HG03432 (cell line): ENCODE measurements at regions not wholly inside any gene's neighbourhood (a gene's known extent, or its start where the extent isn't known, plus 50 kb on each side); places are given as distances from the start of the nearest gene placed in this dataset.
"Not testable (repeated sequence)": the region's sequence is repeated elsewhere in the genome, so short reads cannot be mapped to it uniquely, and the experiment has no call there.

Experiments used
- ATAC-seq: cut with Tn5 transposase; IDR thresholded peaks from one replicate; pipeline ENCODE4 v1.9.1; 2021; ENCODE audit warnings: mild to moderate bottlenecking, moderate library complexity; ENCODE audit not compliant: unreplicated experiment

DNA sequence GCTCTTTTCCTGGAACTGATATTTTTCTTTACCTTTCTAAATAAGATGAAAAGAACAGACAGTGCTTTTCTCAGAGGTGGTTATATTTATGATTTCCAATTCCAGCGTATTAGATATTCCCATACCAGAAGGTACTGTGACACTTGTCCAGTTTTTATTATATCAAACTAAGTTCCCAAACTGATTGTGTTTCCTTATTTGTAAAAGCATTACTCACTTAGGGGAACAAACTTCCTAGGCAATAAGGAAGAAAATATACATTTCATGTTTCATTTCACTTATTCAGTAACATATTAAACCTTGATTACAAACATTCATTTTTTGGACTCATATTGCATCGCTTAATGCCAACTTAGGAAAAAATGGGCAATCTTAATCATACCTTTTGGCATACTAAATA lies 1480.0 kb upstream of the NUDT12 start:
- ATAC-seq, result no peak

DNA sequence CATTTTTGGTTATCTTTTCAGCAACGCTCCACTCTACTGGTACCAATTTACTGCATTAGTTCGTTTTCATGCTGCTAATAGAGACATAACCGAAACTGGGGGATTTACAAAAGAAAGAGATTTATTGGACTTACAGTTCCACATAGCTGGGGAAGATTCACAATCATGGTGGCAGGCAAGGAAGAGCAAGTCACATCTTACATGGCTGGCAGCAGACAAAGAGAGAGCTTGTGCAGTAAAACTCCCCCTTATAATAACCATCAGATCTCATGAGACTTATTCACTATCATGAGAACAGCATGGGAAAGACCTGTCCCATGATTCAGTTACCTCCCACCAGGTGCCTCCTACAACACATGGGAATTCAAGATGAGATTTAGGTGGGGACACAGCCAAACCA lies 1474.2 kb upstream of the NUDT12 start:
- ATAC-seq, result not testable (repeated sequence)

DNA sequence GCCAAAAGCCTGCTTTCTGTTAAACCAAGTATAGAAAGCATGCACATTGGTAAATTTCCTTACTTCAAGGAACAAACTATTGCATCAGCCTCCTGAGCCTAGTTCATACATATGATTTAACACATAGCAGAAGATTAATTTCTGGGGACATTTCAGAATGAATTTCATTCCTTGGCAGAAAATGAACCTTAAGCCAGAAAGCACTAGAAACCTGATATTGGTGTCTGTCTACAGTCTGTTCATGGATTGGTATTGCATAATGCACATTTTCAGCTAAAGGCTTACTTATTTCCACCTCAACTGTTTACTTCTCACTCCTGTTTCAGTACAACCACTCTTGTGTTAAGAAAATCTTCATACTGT lies 1471.8 kb upstream of the NUDT12 start:
- no peak for ATAC-seq

DNA sequence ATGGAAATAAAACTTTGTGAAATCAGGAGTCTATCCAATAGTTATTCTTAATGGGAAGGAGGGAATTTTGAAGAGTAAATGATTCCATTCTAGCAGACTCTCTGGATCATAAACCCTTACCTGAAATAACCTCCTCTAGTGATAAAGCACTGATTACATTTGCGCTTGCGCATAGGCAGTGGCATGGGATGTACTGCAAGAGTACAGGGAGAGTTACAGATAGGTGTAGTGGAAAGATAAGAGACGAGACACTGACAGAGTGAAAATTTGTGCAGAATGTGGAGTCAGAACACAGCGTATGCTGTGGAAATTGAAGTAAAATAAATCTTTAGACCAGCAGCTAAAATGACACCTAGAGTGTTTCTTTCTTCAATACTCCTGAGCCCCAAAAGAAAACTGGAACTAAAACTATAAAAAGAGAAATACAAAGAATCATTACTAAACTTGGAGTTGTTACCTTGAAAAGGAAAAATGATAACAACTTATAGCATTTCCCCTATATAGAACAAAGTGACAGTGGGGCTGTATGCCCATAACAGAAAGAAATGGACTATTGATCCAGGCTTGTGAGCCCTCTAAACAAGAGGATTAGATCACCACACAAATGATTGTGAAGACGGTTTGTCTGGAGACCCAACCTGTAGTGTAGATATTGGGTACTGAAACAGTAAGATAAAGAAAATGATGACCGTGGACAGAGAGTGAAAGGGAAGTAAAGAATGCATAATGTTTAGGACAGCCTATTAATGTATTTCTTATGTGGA lies 1471.2 kb upstream of the NUDT12 start:
- no peak for ATAC-seq

DNA sequence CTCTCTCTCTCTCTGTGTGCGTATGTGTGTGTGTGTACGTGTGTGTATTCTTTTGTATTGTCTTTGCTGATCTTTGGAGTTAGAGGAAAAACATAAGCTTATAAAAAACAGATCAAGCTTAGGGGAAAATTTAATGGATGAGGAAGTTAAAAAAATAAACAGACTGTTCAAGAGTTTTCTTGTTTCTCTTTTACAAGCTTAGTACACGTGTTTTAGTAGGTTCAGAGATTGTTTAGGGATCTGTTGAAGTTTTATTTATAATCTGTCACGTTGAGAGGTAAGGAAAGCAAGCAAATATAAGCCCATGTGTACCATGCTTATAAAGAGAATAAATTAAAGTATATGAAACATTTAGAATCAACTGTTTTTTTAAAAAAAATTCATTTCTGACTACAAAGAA lies 1470.3 kb upstream of the NUDT12 start:
- ATAC-seq, result no peak

DNA sequence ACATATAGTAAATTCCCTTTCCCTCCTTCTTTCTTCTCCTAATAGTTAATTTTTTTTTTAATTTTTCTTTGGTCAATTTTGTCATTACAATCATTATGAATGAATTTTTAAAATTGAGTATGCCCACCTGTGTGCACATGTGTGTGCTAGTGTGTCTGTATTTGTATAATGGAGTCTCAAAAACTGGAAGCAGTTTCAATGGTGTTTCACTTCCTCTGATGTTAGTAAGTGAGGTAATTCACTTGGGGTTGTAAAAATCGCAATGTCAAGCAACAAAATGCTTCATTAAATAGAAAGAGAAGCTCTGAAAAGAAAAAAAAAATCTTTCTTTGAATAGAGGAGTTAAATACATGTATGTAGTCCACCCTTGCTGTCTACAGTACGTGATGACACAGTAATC lies 1467.6 kb upstream of the NUDT12 start:
- no peak for ATAC-seq

DNA sequence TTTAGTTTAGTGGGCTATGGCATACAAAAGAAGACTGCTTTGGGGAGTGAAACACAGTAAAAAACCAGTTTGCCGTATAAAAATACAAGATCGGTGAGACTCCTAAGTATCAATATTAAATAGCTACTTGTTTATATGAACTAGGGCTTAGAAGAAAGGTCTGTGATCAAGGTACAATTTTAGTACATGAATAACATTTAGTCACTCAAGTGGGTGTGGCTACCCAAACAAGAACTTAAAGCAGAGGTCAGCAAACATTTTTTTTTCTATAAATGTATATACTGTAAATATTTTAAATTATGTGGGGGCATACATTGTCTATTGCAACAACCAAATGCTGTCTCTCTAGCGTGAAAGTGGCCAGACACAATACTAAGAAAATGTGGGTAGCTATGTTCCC lies 1452.5 kb upstream of the NUDT12 start:
- no peak for ATAC-seq

DNA sequence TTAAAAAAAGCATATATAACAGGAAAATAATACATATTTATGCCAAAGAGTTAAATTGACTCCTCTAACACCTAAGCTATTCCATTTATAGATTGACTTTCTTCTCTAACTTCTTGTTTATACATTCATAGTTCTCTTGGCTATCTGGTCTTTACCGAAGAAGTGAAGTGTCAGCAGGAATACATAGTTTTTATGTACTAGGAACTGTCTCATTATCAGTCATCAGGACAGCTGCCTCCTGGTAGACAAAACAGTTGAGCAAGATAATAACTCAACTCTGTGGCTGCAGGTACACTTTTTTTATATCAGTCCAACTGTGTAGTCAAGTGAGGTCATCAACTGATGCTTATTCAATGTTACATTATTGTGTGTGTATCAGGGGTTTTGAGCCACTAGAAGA lies 1436.0 kb upstream of the NUDT12 start:
- ATAC-seq, result no peak

DNA sequence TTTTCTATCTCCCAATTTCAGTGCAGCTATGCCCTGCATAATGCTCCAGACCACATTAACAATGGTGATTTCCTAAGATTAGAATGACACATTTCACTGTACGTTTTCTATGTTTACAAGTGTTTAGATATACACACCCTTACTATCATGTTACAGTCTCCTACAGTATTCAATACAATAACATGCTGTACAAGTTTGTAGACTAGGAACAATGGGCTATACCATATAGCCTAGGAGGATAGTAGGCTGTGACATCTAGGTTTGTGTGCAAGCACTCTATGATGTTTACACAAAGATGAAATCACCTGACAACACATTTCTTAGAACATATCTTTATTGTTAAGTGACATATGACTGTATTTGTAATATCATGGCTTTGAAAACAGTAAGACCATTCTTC lies 1435.6 kb upstream of the NUDT12 start:
- ATAC-seq, result no peak

DNA sequence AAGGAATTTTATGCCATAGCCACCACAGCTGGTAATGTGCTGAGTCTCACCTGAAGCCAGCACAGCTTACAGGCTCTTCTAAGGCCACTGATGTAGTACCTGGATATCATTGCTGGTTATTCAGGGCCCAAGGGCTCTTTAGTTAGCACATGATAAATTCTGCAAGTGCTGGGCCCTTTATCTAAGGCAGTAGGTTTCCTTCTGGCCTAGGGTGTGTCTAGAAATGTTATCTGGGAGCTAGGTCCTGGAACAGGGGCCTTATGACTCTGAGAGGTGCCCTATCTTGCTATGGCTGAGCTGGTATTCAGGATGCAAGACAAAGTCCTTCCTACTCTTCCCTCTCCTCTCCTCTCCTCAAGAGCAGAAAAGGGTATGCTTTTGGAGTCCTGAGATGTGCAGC lies 1424.5 kb upstream of the NUDT12 start:
- no peak for ATAC-seq

DNA sequence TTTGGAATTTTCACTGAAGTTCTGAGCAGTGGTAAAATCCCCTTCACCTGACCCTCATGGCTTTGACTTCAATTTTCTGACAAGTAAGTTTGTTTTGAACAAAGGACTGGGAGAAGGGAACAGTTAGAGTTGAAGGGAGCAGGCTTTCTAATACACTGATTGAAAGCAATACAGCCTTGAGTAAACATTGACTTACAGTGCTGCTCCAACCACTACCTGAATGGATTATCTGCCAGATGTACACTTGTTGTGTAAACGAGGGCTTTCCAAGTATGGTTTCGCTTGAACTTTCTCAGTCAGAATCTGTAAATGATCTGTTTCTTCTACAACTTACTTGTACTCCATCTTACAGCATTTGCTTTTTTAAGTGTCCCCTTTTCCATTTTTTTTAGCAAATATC lies 1414.9 kb upstream of the NUDT12 start:
- ATAC-seq, result no peak

DNA sequence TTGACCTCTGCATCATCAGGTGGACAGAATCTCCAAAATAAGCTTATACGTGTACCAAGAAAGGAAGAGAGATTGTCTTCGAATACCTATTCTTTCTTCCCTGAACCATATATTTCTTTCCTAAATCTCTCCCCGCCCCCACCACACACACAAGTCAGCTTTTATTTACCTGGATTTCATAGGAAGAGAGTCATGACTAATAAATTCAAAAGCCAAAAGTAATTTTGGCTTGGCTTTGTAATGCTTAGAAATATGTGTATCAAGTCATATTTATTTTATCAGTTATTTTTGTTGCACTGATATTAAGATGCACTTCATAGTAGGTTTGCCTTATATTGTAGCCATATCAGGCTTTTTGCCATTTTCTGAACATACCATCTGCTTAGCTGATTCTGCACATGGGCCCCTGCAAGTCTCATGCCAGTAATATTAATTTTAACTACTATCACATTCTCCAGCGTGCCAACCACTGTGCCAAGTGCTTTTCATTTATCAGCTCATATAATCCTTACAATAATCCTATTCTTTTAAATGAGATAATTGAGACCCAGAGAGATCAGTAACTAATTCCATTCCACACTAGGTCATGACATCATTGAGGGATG lies 1405.3 kb upstream of the NUDT12 start:
- ATAC-seq, result no peak

DNA sequence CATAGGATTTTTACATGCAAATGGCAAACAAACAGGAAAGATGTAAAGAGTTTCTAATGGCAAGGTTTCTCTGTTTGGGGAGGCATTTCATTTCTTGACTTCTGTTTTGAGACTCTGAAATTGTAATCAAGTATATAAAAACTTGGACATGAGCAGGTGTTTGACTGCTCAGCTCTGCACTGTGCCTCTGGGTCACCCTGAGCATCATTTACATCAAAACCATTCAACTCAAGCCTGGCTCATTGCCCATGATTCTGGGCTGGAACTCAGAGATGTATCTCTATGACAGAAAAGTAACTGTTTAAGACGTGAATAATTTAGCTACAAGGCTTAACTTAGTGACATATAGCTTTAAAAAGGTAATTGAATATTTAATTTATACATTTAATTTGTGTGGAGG lies 1402.4 kb upstream of the NUDT12 start:
- ATAC-seq, result no peak

DNA sequence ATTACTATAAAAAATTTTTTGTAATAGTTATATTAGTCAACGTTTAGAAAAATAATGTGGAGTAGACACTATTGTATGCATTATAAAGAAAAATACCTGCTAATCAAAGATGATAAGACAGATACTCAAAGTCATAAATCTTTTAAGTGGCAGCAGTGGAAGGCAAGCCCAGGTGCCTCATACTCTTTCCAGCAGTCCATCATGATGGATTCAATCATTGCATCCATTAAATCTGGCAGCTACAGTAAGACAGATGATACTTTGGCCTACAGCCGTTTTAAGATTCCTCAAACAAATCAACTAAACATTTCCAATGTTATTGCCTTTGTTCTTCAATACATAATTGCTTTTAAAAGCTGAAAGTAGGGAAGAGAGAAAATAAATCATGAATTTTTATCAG lies 1392.9 kb upstream of the NUDT12 start:
- no peak for ATAC-seq

DNA sequence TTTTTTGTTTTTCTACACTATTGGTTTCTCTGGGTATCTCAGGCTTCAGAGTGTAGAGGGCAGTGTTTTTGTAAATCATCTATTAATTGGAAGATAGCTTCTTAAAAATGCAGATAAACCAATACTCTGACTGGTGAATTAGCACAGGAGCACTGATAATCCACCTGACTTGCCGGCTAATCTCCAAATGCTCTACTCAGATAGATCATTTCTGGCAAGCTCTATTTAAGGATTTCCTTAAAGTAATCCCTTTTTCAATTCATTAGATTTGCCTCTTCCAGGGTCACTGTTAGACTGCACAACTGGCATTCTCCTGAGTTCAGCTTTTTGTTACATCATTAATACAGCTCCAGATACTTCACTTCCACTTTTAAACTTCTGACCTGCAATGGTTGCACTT lies 1390.3 kb upstream of the NUDT12 start:
- no peak for ATAC-seq

DNA sequence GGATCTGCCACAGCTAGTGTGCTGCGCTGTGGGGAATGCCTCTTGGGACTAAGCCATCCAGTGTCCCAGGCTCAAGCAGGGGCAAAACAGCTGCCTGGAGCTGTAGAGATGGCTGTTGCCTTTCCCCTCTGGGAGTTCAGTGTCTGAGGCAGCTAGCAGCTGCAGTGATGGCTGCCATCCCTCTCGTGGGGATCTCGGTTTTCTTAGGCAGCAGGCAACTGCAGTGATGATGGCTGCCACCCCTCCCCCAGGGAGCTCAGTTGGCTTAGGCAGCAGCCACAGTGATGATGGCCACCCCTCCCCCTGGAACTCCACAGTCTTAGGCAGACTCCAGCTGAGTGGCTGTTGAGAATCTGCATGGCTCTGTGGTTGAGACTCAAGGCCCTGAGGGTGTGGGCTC lies 1389.2 kb upstream of the NUDT12 start:
- ATAC-seq, result no peak

DNA sequence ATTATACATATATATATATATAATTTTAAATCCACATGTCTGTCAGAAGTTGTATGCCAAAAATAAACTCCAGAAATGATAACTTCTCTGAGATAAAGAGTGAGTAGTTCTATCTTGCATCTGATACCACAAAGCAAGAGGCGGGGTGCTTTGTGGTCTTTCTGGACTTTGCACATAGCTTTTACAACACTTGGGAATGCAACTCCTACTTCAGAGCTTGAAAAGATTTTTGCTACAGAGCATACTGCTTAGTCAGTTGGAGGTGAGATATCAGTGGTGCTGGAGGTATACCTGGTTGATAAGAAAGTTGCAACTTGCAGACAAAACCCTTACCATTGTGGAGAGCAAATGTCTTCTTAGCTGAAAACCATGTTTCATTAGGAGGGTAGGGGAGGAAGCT lies 1384.5 kb upstream of the NUDT12 start:
- ATAC-seq, result no peak

DNA sequence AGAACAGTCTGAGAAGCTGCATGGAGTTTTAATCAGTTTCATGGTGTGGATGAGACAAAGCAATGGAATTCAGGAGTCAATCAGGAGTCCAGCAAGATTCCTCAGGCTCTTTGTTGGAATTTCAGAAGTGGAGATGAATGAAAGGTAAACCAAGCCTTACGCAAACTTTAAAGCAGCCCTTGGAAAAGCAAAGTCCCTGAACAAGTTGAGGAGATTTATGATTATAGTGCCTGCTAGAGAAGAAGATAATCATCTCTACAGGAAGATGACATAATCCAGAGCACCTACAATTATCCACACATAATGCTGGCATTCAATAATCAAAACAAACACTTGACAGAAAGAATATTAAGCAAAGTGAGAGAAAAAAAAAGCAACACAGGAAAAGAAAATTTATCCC lies 1380.1 kb upstream of the NUDT12 start:
- no peak for ATAC-seq

DNA sequence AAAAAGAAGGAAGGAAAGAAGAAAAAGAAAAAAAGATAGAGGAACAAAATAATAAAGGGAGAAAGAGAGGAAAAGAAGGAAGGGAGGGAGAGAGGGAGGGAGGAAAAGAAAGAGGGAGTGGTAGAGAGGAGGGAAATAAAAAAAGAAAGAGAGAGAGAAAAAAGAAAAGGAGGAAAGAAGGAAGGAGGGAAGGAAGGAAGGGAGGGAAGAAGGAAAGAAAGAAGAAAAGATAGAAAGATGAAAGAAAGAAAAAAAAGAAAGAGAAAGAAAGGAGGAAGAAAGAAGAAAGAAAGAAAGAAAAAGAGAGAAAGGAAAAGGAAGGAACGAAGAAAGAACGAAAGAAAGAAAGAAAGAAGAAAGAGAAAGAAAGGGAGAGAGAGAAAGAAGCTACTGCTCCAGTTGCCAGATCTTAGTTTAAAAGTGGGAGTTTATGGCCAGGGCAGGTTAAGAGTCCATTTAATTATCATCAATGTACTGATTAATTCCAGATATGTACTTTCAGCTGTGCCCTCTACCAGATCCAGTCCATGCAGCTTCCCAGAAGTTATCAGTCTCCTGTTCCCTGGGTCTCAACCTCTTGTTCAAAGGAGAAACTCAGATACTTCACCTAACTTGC lies 1378.5 kb upstream of the NUDT12 start:
- no peak for ATAC-seq

DNA sequence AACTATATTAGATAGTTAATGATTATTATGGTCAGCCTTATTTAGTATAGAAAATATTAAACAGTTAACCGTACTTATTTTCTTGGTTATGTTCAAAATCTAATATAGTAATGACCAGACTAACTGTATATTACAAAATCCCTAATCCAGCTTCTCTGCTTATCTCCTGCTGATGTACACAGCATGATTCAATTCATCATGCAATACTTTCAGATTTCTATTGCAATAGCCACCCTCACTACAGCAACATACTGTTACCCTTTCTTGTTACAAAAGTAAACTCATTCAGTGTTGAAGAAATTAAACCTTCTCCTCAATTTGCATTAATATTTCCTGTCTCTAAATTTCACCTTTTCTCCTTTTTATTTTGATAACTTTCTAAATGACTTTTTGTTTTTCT lies 1375.0 kb upstream of the NUDT12 start:
- ATAC-seq, result no peak

DNA sequence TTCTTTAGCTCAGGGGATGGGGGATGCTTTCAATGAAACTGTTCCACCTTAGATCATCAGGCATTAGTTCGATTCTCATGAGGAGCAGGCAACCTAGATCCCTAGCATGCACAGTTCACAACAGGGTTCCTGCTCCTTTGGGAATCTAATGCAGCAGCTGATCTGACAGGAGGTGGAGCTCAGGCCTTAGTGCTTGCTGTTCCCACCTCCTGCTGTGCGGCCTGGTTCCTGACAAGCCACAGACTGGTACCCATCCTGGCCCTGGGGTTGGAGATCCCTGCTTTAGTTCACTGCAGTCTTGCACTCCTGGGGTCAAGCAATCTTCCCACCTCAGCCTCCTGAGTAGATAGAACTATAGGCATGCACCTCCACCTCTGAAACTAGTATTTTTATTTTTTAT lies 1369.8 kb upstream of the NUDT12 start:
- ATAC-seq, result no peak

DNA sequence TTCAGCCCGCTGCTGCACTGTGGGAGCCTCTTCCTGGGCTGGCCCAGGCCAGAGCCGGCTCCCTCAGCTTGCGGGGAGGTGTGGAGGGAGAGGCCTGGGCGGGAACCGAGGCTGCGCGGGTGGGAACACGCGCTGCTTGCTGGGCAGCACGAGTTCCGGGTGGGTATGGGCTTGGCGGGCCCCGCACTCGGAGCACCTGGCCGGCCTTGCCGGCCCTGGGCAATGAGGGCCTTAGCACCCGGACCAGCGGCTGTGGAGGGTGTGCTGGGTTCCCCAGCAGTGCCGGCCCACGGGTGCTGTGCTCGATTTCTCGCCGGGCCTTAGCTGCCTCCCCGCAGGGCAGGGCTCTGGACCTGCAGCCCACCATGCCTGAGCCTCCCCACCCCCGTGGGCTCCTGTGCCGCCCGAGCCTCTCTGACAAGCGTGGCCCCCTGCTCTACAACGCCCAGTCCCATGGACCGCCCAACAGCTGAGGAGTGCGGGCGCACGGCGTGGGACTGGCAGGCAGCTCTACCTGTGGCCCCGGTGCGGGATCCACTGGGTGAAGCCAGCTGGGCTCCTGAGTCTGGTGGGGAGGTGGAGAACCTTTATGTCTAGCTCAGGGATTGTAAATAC lies 1366.4 kb upstream of the NUDT12 start:
- ATAC-seq, result no peak
